Kidney epithelial cell (primary cell): ENCODE measurements at regions not wholly inside any gene's neighbourhood (a gene's known extent, or its start where the extent isn't known, plus 50 kb on each side); places are given as distances from the start of the nearest gene placed in this dataset.

Source experiments
- DNase-seq: peaks from one replicate; pipeline ENCODE4 v3.0.0-alpha.2; 2010; ENCODE audit warnings: low read depth
- H3K27me3 ChIP-seq: 2 replicates; pipeline ENCODE4 v1.6.0; 2011; ENCODE audit warnings: low read length; ENCODE audit not compliant: control insufficient read depth, insufficient read depth
- H3K36me3 ChIP-seq: 2 replicates; pipeline ENCODE4 v1.5.1; 2011; ENCODE audit warnings: low read length; ENCODE audit not compliant: control insufficient read depth, insufficient read depth
- H3K4me3 ChIP-seq: 2 replicates; pipeline ENCODE4 v1.5.1; 2011; ENCODE audit warnings: low read depth, mild to moderate bottlenecking, control low read depth, low read length
- TF ChIP-seq, protein P1 (sequence below): IDR thresholded peaks from 2 replicates; pipeline ENCODE4 v1.5.1; 2011; ENCODE audit warnings: mild to moderate bottlenecking, moderate library complexity, low read length, control low read depth, inconsistent platforms; ENCODE audit not compliant: insufficient read depth, poor library complexity, severe bottlenecking

GRCh38 chr6:112997421-112998085, 650.4 kb downstream of the RFPL4B start:
- DNase-seq = no peak
- TF ChIP-seq, protein P1, sequence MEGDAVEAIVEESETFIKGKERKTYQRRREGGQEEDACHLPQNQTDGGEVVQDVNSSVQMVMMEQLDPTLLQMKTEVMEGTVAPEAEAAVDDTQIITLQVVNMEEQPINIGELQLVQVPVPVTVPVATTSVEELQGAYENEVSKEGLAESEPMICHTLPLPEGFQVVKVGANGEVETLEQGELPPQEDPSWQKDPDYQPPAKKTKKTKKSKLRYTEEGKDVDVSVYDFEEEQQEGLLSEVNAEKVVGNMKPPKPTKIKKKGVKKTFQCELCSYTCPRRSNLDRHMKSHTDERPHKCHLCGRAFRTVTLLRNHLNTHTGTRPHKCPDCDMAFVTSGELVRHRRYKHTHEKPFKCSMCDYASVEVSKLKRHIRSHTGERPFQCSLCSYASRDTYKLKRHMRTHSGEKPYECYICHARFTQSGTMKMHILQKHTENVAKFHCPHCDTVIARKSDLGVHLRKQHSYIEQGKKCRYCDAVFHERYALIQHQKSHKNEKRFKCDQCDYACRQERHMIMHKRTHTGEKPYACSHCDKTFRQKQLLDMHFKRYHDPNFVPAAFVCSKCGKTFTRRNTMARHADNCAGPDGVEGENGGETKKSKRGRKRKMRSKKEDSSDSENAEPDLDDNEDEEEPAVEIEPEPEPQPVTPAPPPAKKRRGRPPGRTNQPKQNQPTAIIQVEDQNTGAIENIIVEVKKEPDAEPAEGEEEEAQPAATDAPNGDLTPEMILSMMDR = no peak
- no peak overlapping the region for H3K4me3 ChIP-seq
- H3K27me3 ChIP-seq = no peaks in the 10 kb centered on the region
- H3K36me3 ChIP-seq = no peaks in the 10 kb centered on the region

- Histone ChIP-seq H3K36me3 (no peaks in the 10 kb centered on the region), H3K27me3 (no peaks in the 10 kb centered on the region), H3K4me3 (no peak overlapping the region)
- DNase-seq = no peak
- TF ChIP-seq, protein P1 = no peak
Measured at GRCh38 chr6:113004054-113004453, 656.9 kb downstream of the RFPL4B start.

- no peak for DNase-seq
- TF ChIP-seq, protein P1 = no peak
Measured at GRCh38 chr6:113004470-113005270, 657.5 kb downstream of the RFPL4B start.

DNA sequence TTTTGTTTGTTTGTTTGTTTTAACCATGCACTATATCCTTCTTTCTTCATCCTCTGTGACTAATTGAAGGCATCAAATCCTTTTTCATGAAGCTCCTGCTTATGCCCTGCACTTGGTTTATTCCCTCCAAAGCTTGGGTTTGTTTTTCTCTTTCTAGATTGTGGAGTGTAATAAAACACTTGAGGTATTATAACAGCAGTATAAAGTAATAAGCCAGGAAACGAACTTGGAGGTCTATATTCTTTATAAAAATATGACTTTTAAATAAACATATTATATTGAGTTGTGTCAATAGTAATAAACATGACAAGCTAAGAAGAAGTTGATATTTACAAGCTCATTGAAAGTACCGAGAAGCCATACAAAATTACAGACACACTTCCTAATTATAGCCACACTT, 659.4 kb downstream of the RFPL4B start:
- Histone ChIP-seq H3K36me3 (no peaks in the 10 kb centered on the region), H3K4me3 (no peak overlapping the region), H3K27me3 (no peaks in the 10 kb centered on the region)
- no peak for DNase-seq
- TF ChIP-seq, protein P1 = no peak

More at GRCh38 chr6:113004470-113005270, 657.5 kb downstream of the RFPL4B start:
- Histone ChIP-seq H3K36me3 (no peaks in the 10 kb centered on the region), H3K4me3 (no peak overlapping the region), H3K27me3 (no peaks in the 10 kb centered on the region)

- DNase-seq = no peak
- no peaks in the 10 kb centered on the region for H3K27me3 ChIP-seq
- TF ChIP-seq, protein P1 = no peak
- no peak overlapping the region for H3K4me3 ChIP-seq
- H3K36me3 ChIP-seq = no peaks in the 10 kb centered on the region
Measured at GRCh38 chr6:113009682-113010081, 662.6 kb downstream of the RFPL4B start.
